GM19455 (cell line): ENCODE measurements at regions not wholly inside any gene's neighbourhood (a gene's known extent, or its start where the extent isn't known, plus 50 kb on each side); places are given as distances from the start of the nearest gene placed in this dataset.
"Not testable (repeated sequence)": the region's sequence is repeated elsewhere in the genome, so short reads cannot be mapped to it uniquely, and the experiment has no call there.

Experiments
- ATAC-seq: cut with Tn5 transposase; IDR thresholded peaks from one replicate; pipeline ENCODE4 v1.9.1; 2021; ENCODE audit not compliant: unreplicated experiment

DNA sequence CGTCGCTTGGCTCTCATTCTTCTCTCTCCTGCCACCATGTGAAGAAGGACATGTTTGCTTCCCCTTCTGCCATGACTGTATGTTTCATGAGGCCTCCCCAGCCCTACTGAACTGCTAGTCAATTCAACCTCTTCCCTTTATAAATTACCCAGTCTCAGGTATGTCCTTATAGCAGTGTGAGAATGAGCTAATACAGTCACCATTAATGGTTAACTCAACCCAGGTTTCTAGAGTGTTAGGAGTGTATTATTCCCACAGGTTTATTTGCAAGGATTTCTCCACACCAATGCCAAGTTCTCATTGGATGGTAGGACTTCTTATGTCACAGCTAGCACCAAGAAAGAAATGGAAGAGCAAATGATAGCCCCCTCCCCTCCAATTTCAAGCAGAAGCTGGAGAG lies 71.9 kb downstream of the DYNAP start:
- ATAC-seq, result no peak

DNA sequence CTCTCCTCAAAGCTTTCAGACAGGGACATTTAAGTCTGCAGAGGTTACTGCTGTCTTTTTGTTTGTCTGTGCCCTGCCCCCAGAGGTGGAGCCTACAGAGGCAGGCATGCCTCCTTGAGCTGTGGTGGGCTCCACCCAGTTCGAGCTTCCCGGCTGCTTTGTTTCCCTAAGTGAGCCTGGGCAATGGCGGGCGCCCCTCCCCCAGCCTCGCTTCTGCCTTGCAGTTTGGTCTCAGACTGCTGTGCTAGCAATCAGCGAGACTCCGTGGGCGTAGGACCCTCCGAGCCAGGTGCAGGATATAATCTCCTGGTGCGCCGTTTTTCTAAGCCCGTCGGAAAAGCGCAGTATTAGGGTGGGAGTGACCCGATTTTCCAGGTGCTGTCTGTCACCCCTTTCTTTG lies 78.7 kb downstream of the DYNAP start:
- not testable (repeated sequence) for ATAC-seq

DNA sequence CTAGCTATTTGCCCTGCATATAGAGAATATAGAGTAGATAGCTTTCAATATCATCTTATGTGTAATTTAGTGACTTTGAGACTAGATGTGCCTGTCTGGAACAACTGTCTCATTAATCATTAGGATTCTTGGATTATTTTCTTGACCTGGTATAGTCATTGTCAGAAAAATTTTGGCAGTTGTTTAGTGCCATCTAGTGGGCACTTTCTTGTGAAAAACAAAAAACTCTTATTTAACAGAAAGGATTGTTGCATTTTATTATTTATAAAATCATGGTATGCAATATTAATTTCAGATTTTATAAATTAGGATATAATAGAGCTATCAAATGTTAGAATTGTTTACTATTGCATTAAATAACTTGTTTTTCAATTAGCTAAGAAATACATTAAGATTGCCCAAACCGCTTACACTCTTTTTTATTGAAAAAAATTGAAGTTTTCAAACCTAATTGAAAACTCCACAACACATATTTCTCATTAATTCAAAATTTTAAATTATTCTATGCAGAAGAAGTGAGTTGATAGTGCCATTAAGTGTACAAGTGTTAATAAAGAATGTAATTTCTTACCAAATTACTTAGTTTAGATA lies 80.3 kb downstream of the DYNAP start:
- ATAC-seq, result no peak

DNA sequence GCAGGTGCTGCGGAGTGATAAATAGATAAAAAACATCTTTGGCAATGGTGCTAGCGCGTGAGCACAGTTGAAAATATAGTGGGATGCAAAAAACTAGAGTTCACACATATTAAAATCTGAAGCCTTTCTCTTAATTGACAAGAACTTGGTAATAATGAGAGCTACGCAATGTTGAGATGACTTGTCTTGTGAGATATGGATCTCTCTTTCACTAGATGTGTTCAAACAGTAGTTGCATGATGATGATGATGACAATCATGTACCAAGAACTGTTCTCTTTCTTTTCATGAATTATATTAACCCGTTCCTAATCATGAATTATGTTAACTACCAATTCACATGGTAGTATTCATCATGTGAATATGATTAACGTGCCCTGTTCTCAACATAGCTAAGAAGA lies 81.1 kb downstream of the DYNAP start:
- ATAC-seq, result no peak

DNA sequence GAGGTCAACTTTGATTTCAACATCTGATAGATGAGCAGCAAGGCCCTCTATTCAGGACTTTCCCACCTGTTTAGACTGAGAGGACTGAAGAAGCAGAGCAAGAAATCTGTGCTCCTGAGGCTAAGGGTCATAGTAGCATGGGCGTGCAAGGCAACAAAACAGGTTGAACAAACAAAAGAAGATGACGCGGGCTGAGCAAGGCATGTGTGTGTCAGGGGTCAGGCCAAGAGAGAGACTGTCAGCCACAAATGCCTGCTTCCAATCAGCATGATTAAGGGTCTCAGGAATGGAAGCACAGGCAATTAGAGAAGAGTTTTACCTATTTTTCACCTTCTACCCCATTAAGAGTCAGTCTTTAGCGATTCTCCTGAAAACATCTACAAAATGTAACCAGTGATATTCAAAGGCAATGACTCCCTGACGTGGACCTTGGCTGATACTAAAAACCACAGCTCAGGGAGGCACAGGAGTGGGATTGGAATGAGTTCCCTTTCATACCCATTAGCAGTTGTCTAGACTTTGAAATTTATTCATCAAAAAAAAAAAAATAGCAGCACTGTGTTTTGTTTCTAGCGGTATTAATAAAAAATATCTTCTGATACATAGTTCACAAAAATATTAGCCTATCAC lies 81.9 kb downstream of the DYNAP start:
- ATAC-seq, result no peak

DNA sequence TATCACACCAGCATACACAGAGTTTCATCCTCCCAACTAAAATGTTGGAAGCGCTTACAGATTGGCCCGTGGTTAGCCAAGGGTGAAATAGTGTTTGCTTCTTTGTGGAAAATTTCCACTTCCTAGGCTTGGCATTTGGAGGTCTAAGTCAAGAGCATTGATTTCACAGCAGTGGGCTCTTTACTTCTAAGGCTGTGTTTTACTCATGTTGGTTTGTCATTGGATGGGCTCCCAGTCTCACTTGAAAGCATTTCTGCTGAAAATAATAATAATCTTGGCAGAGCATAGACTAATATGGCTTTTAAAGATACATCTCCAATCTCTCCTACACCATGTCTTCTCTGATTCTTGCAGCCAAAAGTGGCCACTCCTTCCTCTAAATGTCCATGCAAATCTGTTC lies 82.9 kb downstream of the DYNAP start:
- no peak for ATAC-seq

DNA sequence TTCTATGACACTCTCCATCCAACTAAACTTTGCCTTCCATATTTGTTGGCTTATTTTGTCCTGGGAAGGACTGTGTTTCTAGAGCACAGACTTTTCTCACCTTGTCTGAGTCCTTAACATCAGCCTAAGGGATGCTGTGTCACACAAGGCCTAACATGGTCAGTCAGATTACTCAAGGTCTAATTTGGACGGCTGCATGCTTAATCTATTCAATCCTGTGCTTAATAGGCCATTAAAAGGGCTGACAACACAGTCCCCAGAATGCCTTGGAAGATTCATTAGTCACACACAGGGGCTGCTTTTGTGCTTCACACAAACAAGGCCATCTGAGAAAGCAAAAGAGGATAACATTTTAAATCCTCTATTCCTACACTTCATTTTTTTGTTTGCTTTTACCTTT lies 84.0 kb downstream of the DYNAP start:
- ATAC-seq, result no peak

DNA sequence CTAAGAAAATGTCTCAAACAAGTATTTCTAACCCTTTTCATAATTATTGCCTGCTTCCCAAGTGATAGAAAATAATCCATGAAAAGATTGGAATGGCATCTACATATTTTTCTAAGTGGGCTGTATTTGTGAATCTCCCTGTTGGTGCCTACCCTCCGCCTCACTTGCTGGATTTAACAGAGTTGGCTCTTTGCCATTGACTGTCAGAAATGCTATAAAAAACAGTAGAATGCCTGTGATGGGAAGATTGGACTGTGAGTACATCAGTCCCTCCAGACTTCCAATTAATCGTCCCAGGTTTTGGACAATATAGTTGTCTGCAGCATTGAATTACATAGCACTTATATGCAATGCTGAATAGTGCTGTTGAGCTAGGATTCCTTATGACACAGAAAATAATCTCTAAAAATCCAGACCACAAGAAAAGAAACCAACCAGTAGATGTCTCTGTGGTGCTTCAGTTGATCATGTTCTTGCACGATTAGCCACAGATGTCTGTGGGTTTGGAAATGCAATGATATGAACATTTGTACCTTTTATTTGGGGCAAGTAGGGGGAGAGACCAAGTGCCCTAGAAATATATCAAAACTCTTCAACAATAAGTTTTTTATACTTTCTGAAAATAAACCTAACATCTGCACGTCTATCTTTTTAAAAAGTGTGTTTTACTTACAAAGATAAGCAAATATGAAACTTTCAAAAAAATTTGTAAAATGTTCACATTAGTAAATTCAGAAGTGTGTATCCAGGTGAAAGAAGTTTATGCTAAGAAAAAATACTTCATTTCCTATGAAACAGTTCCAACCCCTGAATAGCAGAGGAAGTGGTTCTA lies 88.5 kb downstream of the DYNAP start:
- no peak for ATAC-seq

DNA sequence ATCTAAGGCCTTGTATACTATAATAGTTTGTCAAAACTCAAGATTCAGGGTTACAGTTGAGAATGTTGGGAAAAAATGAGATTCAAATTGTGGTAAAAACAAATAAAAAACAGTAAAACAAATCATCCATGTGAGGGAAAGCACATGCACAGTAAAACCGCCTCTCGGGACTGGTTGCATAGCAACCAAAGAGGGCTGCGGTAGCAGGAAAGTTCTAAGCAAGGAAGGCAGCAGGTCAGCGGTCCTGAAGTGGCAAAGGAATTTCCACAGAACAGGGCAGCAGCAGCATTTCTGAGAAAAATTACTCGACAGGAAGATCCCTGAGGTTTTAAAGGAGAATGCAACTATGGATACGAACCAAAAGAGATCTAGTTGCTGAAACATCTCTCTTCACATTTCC lies 93.7 kb downstream of the DYNAP start:
- ATAC-seq, result no peak

DNA sequence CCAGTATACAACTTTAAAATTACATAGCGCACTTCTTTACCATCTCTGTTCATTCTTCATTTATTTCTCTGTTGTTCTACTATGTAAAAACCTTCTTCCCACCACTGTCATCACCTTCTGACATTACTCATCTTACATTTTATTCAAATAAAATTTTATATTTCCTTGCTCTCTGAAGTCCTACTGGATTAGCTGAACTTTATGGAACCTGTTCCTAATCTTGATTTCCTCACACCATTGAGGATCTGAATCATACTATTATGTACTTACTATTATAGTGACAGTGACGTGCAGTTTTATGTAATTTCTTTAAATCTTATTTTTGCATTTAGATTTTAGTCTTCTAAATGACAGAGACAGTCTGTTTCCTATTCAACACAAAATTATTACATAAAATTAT lies 98.3 kb downstream of the DYNAP start:
- ATAC-seq, result no peak

DNA sequence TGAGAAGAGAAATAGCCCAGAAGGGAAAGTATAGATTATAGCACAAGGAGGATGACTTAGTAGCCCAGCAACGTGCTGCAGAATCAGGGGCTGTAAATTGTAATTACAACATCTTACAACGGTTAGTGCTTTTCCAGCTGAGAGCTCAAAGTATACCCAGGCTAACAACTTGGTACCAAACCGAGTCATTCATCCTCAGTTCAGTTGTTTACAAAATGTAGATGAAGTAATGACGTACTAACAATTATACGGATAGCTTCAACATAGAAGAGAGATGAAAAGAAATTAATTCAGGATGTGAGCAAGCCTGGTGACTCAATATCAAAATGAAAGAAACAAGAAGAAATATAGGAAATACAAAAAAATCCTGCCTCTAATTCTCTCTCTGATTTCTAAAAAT lies 99.2 kb downstream of the DYNAP start:
- no peak for ATAC-seq

DNA sequence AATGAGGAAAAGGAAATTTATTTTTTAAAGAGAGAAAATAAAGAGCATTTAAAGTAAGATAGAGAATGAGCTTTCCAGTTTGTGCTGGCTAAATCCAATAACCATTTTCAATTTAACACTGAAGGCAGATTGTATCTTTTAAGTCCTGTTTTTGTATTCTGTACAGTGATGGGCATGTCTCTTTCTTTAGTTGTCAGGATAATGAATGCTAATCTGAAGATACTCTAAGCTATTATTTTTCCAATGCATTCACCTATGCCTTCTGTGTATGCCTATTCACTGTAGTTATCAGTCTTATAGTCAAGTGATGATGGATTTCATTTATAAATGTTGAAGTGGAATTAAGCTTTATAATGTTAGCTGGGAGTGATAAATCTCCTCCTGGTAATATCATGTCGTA lies 101.4 kb downstream of the DYNAP start:
- no peak for ATAC-seq

DNA sequence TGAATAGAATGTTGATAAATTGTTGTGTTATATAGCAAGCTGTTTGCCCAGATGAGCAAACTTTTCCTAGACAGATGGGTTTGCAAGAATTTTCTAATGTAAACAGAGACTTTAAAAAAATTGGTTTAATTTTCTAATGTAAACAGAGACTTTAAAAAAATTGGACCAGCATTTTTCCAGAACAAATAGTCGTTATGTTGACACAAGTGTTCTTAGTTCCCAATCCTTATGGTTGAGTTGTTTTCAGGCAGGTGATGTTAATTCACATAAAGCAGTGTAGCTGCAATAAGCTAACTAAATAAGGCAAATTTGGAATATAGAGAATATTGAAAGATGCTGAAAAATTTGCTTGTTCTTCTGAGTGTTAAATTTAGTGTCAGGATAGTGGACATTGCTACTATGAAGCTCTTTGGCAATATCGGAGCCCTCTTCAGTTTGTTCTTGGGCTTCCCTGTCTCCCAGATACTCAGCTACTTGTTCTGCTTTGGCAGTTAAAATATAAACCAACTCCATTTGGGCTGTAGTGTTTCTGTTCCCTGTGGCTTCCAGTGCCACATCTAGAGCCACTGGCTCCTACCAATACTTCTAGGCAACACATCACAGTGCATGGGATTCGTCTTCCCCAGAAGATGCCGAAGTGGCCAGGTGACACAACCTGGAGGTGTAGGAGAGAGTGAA lies 105.7 kb downstream of the DYNAP start:
- ATAC-seq, result no peak

DNA sequence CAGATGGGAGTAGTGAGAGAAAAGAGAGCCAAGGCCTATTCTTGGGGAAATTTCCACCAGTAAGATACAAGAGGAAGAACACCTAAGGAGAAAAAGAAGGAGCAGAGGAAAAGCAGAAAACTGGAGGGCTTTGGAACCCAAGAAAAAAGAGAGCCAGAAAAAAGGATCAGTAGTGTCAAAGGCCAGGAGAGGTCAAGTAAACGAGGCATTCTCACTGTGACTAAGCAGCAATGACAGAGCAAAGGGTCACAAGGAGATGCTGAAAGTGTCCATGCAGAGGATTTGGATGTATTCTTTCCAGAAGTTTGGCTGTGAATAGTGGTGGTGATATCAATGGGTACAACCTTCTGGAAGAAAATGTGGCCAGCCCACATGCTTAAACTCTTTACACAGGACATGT lies 109.5 kb downstream of the DYNAP start:
- no peak for ATAC-seq

DNA sequence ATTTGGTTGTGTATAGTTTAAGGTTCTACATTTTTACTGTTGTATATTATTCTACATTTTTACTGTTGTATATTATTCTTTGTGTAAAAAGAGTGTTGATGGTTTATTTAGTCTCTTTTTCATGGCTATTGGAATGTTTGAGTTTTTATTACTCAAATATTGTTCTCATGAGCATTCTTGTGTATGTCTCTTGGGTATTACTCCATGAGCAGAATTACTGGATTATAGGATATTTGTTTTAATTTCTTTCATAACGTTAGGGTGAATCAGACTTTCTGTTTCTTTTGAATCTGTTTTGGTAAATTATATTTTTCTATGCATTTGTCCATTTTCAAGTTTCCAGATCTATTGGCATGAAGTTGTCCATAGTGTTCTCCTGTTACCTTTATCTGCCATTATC lies 111.6 kb downstream of the DYNAP start:
- no peak for ATAC-seq

DNA sequence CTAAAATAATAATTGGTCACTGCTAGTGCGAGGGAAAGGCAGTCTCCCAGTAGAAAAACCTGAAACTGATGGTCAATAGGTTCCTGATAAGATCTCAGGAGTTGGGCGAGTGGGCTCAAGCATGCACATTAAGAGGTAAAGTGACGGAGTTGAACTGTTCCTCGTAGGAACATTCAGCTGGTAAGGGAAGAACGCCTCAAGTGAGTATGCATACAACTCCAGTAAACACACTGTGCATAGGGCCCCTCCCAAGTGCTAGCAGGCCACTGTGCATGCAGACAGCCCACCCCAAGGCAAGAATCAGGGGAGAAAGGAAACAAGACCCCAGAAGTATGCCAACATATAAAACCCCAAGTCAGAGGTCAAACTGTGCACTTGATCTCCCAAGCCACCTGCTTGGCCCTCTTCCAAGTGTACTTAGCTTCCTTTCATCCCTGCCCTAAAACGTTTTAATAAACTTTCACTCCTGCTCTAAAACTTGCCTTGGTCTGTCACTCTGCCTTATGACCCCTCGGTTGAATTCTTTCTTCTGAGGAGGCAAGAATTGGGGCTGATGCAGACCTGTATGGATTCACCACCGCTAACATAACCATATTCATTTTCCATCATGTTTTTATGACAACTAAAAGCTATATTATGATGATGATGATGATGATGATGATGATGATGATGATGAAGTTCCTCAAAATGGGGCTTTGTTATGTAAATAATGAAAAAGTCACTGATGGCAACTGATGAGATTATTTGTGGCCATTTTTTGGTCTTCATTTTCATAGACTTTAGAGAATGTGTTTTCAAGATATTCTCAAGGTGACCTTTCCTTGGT lies 118.0 kb upstream of the RAB27B start:
- no peak for ATAC-seq

DNA sequence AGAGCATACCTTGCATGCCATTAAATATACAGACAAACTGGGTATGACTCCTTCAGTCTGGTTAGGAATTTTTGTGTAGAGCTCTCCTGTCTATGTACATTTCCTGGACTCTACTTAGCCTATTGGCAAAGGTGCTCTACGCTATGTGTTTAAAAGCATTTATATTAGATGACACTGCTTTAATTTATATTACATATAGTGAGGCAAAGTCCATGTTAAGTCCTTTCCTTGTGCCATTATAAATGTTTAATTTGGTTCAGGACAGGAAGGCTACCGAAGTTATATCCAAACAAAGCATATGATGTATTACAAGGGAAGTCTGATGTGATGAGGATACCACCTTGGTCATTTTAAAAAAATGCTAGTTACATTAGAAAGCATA lies 117.4 kb upstream of the RAB27B start:
- ATAC-seq, result no peak

DNA sequence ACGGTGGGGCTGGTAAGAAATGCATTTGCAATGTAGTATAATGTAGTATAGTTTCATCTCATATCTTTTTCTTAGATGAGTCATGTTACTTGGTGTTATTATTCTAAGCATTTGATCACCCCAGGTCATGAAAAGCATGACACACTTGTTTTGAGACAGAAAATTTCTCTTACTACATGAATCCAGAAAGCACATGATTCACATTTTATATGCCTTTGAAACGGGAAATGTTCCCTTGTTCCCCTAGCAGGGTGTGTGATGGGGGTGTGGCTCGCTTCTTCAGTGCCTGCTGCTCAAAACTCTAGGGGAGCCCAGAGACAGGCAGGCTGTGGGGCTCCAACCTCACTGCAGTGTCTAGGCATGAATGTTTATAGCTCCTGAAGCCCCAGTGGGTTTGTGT lies 116.0 kb upstream of the RAB27B start:
- ATAC-seq, result no peak

DNA sequence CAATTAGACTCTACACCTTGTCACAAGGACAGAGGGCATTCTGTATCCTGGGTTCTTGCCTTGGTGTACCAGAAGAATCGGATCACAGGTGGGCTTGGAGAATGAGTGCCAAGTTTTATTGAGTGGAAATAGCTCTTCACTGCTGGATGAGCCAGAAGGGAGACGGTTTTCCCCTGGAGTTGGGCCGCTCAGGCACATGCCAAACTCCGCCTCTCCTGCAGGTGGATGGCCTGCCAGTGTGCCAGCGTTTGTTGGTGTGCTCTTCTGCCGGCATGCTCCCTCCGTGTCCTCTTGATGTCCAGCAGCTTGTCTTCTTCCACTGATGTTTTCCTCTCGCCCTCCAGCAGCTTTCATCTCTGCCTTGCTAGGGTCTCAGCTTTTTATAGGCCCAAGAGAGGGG lies 115.5 kb upstream of the RAB27B start:
- no peak for ATAC-seq

DNA sequence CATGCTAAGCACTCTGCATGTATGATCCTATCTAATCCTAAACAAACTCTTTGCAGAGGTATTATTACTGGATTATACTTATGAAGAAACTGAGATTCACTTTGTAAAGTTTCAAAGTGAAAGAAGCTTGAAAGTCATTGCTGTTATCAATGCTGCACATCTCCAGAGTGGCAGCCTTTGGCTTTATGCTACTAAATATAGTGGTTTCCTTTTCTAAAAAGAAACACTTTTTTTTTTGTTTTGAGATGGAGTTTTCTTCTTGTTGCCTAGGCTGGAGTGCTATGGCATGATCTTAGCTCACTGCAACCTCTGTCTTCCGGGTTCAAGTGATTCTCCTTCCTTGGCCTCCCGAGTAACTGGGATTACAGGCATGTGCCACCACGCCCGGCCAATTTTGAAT lies 114.9 kb upstream of the RAB27B start:
- no peak for ATAC-seq

DNA sequence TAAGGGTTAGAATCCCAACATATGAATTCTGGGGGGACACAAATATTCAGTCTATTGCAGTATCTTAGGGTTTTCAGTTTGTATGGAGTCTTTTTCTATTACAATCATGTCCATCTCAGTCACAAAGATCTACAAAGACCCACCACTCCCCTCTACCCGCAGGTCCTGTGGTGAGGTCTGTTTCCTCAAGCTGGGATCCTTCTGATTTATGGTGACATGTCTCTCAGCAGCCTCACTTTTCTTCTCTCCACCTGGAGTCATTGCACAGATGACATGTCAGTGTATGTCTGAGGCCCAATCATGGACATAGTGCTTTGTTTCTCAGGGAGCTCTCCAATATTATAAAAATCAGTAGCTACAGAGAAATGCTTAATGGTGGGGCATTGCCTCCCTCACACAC lies 113.4 kb upstream of the RAB27B start:
- no peak for ATAC-seq
